Naive B cell (primary cell): ENCODE measurements at regions not wholly inside any gene's neighbourhood (a gene's known extent, or its start where the extent isn't known, plus 50 kb on each side); places are given as distances from the start of the nearest gene placed in this dataset.

Experiments used
- ATAC-seq, 2 donors: fragments of 150-1000 bp; cut with Tn5 transposase; 2 replicates each; pipeline ENCODE4 v1.10.0; 2021; ENCODE audit warnings: low read depth in 2 of 2, mild to moderate bottlenecking in 2 of 2, moderate library complexity in 2 of 2
- DNase-seq: peaks from one replicate; pipeline ENCODE4 v3.0.0; 2022
- H3K27ac Mint-ChIP-seq, 6 donors: one replicate each; pipeline ENCODE4 v1.8.0; 2020 to 2022; ENCODE audit warnings: mild to moderate bottlenecking in 6 of 6, mixed read lengths in 6 of 6, moderate library complexity in 5 of 6, inconsistent platforms in 2 of 6
- H3K27me3 Mint-ChIP-seq, 3 donors: one replicate each; pipeline ENCODE4 v1.8.0; 2021 to 2022; ENCODE audit warnings: mixed read lengths in 3 of 3, mild to moderate bottlenecking in 1 of 3
- H3K36me3 Mint-ChIP-seq, 2 donors: one replicate each; pipeline ENCODE4 v1.8.0; 2020 to 2022; ENCODE audit warnings: mixed read lengths in 2 of 2, inconsistent platforms in 1 of 2, mild to moderate bottlenecking in 1 of 2
- H3K4me1 Mint-ChIP-seq, 3 donors: one replicate each; pipeline ENCODE4 v1.8.0; 2020 to 2022; ENCODE audit warnings: mixed read lengths in 3 of 3, inconsistent platforms in 1 of 3, mild to moderate bottlenecking in 1 of 3, moderate library complexity in 1 of 3
- H3K4me3 Mint-ChIP-seq, 8 donors: one replicate each; pipeline ENCODE4 v1.8.0; 2020 to 2022; ENCODE audit warnings: mild to moderate bottlenecking in 8 of 8, mixed read lengths in 8 of 8, moderate library complexity in 8 of 8, inconsistent platforms in 2 of 8
- H3K9me3 Mint-ChIP-seq, 7 donors: one replicate each; pipeline ENCODE4 v1.8.0; 2020 to 2022; ENCODE audit warnings: mixed read lengths in 7 of 7, mild to moderate bottlenecking in 5 of 7, inconsistent platforms in 2 of 7, moderate library complexity in 1 of 7

DNA sequence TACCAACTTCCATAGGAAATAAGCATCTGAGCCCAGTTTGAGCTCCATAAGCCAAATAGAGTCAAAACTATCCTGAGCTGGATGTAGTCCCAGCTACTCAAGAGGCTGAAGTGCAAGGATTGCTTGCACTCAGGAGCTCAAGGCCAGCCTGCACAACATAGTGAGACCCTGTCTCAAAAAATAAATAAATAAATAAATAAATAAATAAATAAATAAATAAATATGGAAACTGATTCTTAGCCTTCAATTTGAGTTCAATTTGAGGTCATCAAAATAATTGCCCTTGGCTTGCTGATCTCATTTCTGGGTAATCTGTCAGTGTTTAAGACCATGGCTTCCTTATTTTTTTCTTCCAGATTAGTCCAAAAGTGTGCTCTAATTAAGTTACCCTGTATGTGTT lies 184.9 kb upstream of the CDH20 start:
- Mint-ChIP-seq H3K27me3 (no peaks in the 10 kb centered on the region), H3K9me3 (peaks cover 3 to 10% (median 8%) of the 10 kb centered on the region in 7 donors), H3K4me1 (no peaks in the 10 kb centered on the region), H3K27ac (no peak overlapping the region), H3K36me3 (no peaks in the 10 kb centered on the region), H3K4me3 (no peak overlapping the region)
- DNase-seq, result no peak
- ATAC-seq, result no peak

- Mint-ChIP-seq H3K4me3 (no peak overlapping the region), H3K4me1 (no peaks in the 10 kb centered on the region), H3K27ac (no peak overlapping the region), H3K36me3 (no peaks in the 10 kb centered on the region), H3K9me3 (peaks cover 0 to 10% (median 4%) of the 10 kb centered on the region in 7 donors), H3K27me3 (no peaks in the 10 kb centered on the region)
- DNase-seq (no peak), ATAC-seq (no peak)
Measured at GRCh38 chr18:61149786-61150185, 183.4 kb upstream of the CDH20 start.

GRCh38 chr18:61153571-61153970 lies 179.7 kb upstream of the CDH20 start:
- DNase-seq (no peak), ATAC-seq (no peak)
- Mint-ChIP-seq H3K9me3 (peaks cover 0 to 5% (median 2%) of the 10 kb centered on the region in 7 donors), H3K27ac (no peak overlapping the region), H3K4me3 (no peak overlapping the region), H3K27me3 (no peaks in the 10 kb centered on the region), H3K4me1 (no peaks in the 10 kb centered on the region), H3K36me3 (no peaks in the 10 kb centered on the region)

GRCh38 chr18:61154866-61155265 lies 178.4 kb upstream of the CDH20 start:
- H3K27me3 Mint-ChIP-seq, result no peaks in the 10 kb centered on the region
- H3K27ac Mint-ChIP-seq, result no peak overlapping the region
- no peaks in the 10 kb centered on the region for H3K4me1 Mint-ChIP-seq
- no peak overlapping the region for H3K4me3 Mint-ChIP-seq
- no peaks in the 10 kb centered on the region for H3K36me3 Mint-ChIP-seq
- no peak for DNase-seq
- no peak for ATAC-seq
- H3K9me3 Mint-ChIP-seq, result peaks cover 0 to 5% (median 1%) of the 10 kb centered on the region in 7 donors

DNA sequence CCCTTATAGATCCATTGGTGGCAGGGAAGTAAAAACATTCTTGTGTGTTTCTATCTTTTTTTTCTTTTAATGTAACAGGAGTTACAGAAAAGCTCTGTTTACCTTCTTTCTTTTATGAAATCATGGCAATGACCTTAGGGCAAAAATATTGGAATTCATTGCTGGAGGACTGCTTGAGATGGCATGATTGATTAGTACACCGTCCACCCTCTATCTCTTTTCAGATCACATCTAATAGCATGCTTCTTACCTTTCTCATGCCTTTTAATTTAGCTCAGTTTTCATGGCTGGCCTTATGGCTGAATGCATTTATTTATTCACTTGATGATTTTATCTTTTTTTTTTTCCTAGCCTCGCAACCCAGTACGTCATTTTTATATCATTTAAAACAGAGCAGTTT lies 177.6 kb upstream of the CDH20 start:
- Mint-ChIP-seq H3K4me1 (no peaks in the 10 kb centered on the region), H3K36me3 (no peaks in the 10 kb centered on the region), H3K4me3 (no peak overlapping the region), H3K27me3 (no peaks in the 10 kb centered on the region), H3K9me3 (peaks cover 0 to 5% (median 1%) of the 10 kb centered on the region in 7 donors), H3K27ac (peak overlapping the region in 1 of 6 donors; percentile 24)
- ATAC-seq (no peak), DNase-seq (no peak)

DNA sequence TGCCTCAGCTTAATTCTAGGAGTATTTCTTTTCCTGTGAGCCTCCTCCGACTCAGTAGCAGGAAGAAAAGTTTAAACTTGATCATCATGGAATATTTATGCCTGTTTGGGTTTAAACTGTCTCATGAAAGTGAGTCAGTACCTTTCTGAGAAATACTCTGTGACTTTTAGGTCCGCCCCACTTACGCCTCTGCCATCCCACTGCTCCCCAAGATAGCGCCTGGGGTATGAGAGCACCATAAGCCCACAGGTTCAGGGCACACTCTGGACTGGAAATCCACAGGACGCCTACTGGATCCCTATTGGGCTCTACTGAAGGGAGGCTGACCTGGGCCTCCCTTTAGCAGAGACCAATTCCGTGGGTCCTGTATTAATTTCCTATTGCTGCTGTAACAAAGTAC lies 175.8 kb upstream of the CDH20 start:
- H3K4me1 Mint-ChIP-seq, result no peaks in the 10 kb centered on the region
- H3K27me3 Mint-ChIP-seq, result no peaks in the 10 kb centered on the region
- no peaks in the 10 kb centered on the region for H3K36me3 Mint-ChIP-seq
- peaks cover 0 to 5% (median 0%) of the 10 kb centered on the region in 7 donors for H3K9me3 Mint-ChIP-seq
- no peak overlapping the region for H3K27ac Mint-ChIP-seq
- H3K4me3 Mint-ChIP-seq, result no peak overlapping the region
- DNase-seq (no peak), ATAC-seq (no peak)

DNA sequence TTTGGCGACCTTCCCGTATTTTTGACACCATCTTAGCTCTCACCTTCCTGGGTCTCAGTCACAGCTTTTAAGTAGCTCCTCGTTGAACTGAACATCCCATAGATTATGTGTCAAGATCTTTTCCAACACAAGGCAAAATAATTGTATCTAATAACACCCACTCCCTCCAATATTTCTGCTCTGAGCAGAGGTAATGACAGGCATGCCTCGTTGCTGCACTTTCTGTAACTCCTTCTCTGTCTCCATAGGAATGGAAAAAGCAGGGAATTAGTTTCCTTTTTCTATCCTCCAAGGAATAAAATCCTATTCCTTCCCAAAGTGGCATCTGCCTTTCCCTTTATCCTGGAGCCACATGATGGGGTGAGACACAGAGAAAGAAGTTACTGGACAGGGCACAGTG lies 174.0 kb upstream of the CDH20 start:
- no peak for DNase-seq
- peaks cover 0 to 5% (median 0%) of the 10 kb centered on the region in 7 donors for H3K9me3 Mint-ChIP-seq
- no peak overlapping the region for H3K4me3 Mint-ChIP-seq
- ATAC-seq, result no peak
- no peaks in the 10 kb centered on the region for H3K27me3 Mint-ChIP-seq
- no peaks in the 10 kb centered on the region for H3K4me1 Mint-ChIP-seq
- H3K27ac Mint-ChIP-seq, result no peak overlapping the region
- H3K36me3 Mint-ChIP-seq, result no peaks in the 10 kb centered on the region

DNA sequence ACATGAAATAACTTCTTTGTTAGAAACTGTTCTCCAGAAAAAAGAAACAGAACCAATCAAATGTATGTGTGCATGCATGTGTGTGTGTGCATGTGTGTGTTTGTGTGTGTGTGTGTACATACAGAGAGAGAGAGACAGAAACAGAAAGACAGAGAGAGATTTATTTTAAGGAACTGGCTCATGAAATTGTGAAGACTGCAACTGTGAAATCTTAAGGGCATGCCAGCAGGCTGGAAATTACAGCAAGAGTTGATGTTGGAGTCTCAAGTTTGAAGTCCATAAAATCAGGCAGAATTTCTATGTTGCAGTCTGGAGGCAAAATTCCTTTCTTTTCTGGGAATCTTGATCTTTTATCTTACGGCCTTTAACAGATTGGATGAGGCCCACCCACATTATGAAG lies 168.9 kb upstream of the CDH20 start:
- H3K27me3 Mint-ChIP-seq, result no peaks in the 10 kb centered on the region
- H3K9me3 Mint-ChIP-seq, result no peaks in the 10 kb centered on the region
- ATAC-seq (no peak), DNase-seq (no peak)
- no peak overlapping the region for H3K4me3 Mint-ChIP-seq
- H3K36me3 Mint-ChIP-seq, result no peaks in the 10 kb centered on the region
- no peak overlapping the region for H3K27ac Mint-ChIP-seq
- H3K4me1 Mint-ChIP-seq, result no peaks in the 10 kb centered on the region

DNA sequence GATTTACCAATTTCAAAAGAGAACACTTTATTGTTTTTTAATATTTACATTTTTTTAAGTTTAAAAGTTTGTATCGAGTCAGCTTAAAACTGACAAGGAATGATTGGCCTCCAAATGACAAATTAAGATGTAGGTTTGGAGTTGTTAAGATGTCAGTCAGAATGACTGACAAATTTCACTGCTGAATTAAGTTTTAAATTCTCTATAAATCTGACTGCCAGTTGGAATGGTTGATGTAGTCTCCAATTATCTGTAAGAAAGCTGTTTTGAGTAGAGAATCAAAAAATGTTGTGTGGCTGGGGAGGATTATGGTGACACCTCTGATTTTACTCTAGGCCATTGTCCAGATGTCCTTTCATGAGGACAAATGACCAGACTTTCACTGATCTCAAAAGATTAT lies 165.3 kb upstream of the CDH20 start:
- no peak for DNase-seq
- Mint-ChIP-seq H3K9me3 (no peaks in the 10 kb centered on the region), H3K4me1 (no peaks in the 10 kb centered on the region), H3K27ac (no peak overlapping the region), H3K36me3 (no peaks in the 10 kb centered on the region), H3K27me3 (no peaks in the 10 kb centered on the region), H3K4me3 (no peak overlapping the region)
- no peak for ATAC-seq

DNA sequence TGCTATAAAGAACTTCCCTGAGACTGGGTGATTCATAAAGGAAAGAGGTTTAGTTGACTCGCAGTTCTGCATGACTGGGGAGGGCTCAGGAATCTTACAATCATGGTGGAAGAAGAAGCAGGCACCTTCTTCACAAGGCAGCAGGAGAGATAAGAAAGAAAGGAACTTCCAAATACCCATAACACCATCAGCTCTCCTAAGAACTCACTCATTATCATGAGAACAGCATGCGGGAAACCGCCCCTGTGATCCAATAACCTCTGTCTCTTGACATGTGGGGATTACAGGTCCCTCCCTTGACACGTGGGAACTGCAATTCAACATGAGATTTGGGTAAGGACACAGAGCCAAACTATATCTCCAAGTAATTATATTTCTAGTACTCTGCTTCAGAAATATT lies 163.8 kb upstream of the CDH20 start:
- no peaks in the 10 kb centered on the region for H3K4me1 Mint-ChIP-seq
- H3K9me3 Mint-ChIP-seq, result no peaks in the 10 kb centered on the region
- no peak overlapping the region for H3K4me3 Mint-ChIP-seq
- ATAC-seq, result no peak
- DNase-seq, result no peak
- no peaks in the 10 kb centered on the region for H3K27me3 Mint-ChIP-seq
- no peaks in the 10 kb centered on the region for H3K36me3 Mint-ChIP-seq
- H3K27ac Mint-ChIP-seq, result no peak overlapping the region

DNA sequence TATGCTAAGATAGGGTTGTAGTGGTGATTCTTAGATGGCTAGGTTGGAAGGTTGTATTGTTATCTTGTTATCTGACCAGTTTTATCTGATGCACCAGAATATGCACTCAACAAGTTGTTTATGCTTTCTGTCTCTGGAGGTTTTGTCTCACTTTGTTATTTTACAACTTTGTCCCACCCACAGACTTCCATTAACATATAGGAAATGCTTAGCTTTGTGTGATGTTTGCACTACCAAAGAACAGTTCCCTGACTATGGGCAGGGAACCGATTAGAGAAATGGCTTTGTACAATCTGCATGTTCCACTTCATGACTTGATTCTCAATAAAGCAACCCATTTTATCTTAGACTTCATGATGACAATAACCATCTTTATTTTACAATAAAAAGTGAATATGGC lies 160.6 kb upstream of the CDH20 start:
- no peak for DNase-seq
- peaks cover 0 to 9% (median 1%) of the 10 kb centered on the region in 7 donors for H3K9me3 Mint-ChIP-seq
- no peaks in the 10 kb centered on the region for H3K4me1 Mint-ChIP-seq
- H3K4me3 Mint-ChIP-seq, result no peak overlapping the region
- H3K27me3 Mint-ChIP-seq, result no peaks in the 10 kb centered on the region
- no peak overlapping the region for H3K27ac Mint-ChIP-seq
- H3K36me3 Mint-ChIP-seq, result no peaks in the 10 kb centered on the region
- no peak for ATAC-seq

DNA sequence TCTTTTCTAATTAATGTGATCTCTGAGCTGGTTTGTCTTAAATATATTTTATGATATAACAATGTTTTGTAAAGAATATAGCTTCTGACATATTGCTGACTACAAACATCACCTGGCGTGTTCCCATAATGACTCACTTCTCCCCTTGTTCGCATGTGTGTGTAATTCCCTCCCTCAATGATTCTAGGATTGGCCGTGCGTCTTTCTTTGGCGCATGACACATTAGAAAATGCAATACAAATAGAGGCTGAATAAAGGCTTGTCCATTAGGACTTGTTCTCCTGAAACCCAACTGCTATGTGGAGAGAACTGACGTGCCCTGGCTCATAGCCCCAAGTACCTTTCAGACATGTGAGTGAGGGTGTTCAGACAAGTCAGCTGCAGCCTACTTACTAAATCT lies 159.7 kb upstream of the CDH20 start:
- Mint-ChIP-seq H3K4me3 (no peak overlapping the region), H3K36me3 (no peaks in the 10 kb centered on the region), H3K4me1 (no peaks in the 10 kb centered on the region), H3K9me3 (peaks cover 0 to 9% (median 3%) of the 10 kb centered on the region in 7 donors), H3K27ac (no peak overlapping the region), H3K27me3 (no peaks in the 10 kb centered on the region)
- DNase-seq (no peak), ATAC-seq (no peak)

- Mint-ChIP-seq H3K4me1 (no peaks in the 10 kb centered on the region), H3K36me3 (no peaks in the 10 kb centered on the region), H3K27me3 (no peaks in the 10 kb centered on the region), H3K4me3 (no peak overlapping the region), H3K27ac (no peak overlapping the region), H3K9me3 (peaks cover 0 to 9% (median 2%) of the 10 kb centered on the region in 7 donors)
- no peak for DNase-seq
- ATAC-seq, result no peak
Measured at GRCh38 chr18:61183798-61184197, 149.4 kb upstream of the CDH20 start.

DNA sequence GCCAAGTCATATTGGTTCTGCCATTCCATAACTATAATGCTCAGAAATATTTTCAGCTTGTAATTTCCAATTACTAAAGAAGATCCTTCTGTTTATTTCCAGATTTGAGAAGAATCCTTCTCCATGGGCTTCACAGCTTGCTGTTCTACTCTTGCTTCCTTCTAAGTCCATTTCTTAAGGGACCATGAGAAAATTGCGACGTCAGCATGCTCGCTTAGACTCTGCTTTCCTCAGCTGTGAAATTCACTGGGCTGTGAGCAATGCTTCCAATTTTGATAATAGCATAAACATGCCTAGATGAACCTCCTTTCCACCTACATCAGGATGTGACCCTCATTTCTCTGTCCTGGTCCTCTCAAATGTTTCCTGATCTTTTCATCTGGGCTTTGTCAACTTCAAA lies 145.3 kb upstream of the CDH20 start:
- no peaks in the 10 kb centered on the region for H3K27me3 Mint-ChIP-seq
- DNase-seq (no peak), ATAC-seq (no peak)
- H3K27ac Mint-ChIP-seq, result no peak overlapping the region
- H3K36me3 Mint-ChIP-seq, result no peaks in the 10 kb centered on the region
- H3K4me1 Mint-ChIP-seq, result no peaks in the 10 kb centered on the region
- H3K4me3 Mint-ChIP-seq, result no peak overlapping the region
- peaks cover 0 to 9% (median 5%) of the 10 kb centered on the region in 7 donors for H3K9me3 Mint-ChIP-seq

DNA sequence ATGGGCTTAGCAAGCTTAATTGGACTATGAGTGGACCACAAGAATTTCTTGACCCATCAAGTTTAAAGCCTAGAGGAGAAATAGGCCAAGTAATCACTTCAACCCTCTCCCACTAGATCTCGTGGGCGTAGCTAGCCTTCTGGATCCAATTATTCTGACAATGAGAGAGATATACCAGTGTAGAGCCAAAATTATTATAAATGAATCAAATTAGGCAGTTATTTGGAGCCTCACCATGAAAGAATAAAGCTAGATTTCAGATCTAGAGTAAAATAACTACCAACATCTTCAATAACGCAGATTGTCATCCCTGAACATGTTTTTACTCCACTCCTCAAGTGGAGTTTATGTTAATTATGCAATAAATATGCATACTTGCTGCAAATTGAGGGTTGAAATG lies 143.9 kb upstream of the CDH20 start:
- Mint-ChIP-seq H3K4me3 (no peak overlapping the region), H3K27me3 (no peaks in the 10 kb centered on the region), H3K36me3 (no peaks in the 10 kb centered on the region), H3K4me1 (no peaks in the 10 kb centered on the region), H3K27ac (no peak overlapping the region), H3K9me3 (peaks cover 0 to 9% (median 6%) of the 10 kb centered on the region in 7 donors)
- DNase-seq, result no peak
- ATAC-seq, result no peak
